ENCODE measurements at regions not wholly inside any gene's neighbourhood (a gene's known extent, or its start where the extent isn't known, plus 50 kb on each side); places are given as distances from the start of the nearest gene placed in this dataset.
A peak's percentile ranks its signal among the peaks of the same experiment; 100 is the strongest.

GRCh38 chr1:108041360-108042142, 76.6 kb upstream of the VAV3 start:
- H3K4me3 ChIP-seq (ENCODE audit: low read length), result no peak overlapping the region
- H4K20me1 ChIP-seq (ENCODE audit: control insufficient read depth, insufficient read depth, low read depth, low read length), result no peaks in the 10 kb centered on the region
- H3K4me1 ChIP-seq (ENCODE audit: control insufficient read depth, low read length), result peaks cover 23% of the 10 kb centered on the region
- no peak for TF ChIP-seq EZH2phosphoT487 (IDR thresholded peaks at IDR 0.05; ENCODE audit: borderline replicate concordance, low read length)
- TF ChIP-seq, protein P1, sequence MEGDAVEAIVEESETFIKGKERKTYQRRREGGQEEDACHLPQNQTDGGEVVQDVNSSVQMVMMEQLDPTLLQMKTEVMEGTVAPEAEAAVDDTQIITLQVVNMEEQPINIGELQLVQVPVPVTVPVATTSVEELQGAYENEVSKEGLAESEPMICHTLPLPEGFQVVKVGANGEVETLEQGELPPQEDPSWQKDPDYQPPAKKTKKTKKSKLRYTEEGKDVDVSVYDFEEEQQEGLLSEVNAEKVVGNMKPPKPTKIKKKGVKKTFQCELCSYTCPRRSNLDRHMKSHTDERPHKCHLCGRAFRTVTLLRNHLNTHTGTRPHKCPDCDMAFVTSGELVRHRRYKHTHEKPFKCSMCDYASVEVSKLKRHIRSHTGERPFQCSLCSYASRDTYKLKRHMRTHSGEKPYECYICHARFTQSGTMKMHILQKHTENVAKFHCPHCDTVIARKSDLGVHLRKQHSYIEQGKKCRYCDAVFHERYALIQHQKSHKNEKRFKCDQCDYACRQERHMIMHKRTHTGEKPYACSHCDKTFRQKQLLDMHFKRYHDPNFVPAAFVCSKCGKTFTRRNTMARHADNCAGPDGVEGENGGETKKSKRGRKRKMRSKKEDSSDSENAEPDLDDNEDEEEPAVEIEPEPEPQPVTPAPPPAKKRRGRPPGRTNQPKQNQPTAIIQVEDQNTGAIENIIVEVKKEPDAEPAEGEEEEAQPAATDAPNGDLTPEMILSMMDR (IDR thresholded peaks at IDR 0.05; ENCODE audit: low read depth, low read length, poor library complexity, severe bottlenecking), result no peak
- no peaks in the 10 kb centered on the region for H3K9me3 ChIP-seq (ENCODE audit: control insufficient read depth, insufficient read depth, low read length)
- no peaks in the 10 kb centered on the region for H3K27me3 ChIP-seq (ENCODE audit: control insufficient read depth, low read length)
- H3K9me2 ChIP-seq (replicated peaks; ENCODE audit: control insufficient read depth, low read length), result no peaks in the 10 kb centered on the region
- no peaks in the 10 kb centered on the region for H3F3A ChIP-seq (ENCODE audit: control insufficient read depth, insufficient read depth)
- peak overlapping the region; percentile 31 for H3K4me2 ChIP-seq (ENCODE audit: low read length)
- H3K36me3 ChIP-seq (ENCODE audit: control insufficient read depth, low read length), result no peaks in the 10 kb centered on the region
- no peak overlapping the region for H3K27ac ChIP-seq (ENCODE audit: low read depth, low read length)
- no peaks in the 10 kb centered on the region for H3K79me2 ChIP-seq (ENCODE audit: control insufficient read depth, low read length)

DNA sequence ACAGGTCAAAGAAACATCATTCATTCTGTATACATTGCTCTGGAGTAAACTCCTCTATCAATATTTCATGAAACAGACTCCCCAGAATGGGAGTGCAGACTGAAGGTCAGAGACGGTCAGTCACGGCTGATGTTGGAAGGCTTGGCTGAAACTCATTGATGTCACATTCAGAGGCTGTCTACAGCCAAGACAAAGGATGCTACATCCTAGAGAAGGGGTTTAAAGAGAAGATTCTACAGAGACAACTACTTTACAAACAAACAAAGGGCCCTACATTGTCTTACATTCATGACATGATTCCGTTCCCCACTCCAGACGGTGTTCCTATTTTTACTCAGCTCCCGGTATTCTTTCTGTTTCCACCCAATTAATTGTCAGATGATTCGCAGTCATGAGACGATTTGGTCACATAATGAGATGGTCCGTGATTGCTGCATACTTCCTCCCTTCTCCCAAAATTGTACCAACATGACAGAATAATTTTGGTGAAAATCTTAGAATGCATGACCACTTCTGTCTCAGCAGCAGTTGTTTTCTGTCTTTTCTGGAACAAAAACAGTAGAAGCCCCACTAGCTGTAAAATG, 73.8 kb upstream of the VAV3 start:
- no peaks in the 10 kb centered on the region for H3K79me2 ChIP-seq (ENCODE audit: control insufficient read depth, low read length)
- no peak overlapping the region for H3K27ac ChIP-seq (ENCODE audit: low read depth, low read length)
- no peak overlapping the region for H3K4me3 ChIP-seq (ENCODE audit: low read length)
- no peaks in the 10 kb centered on the region for H4K20me1 ChIP-seq (ENCODE audit: control insufficient read depth, insufficient read depth, low read depth, low read length)
- TF ChIP-seq EZH2phosphoT487 (IDR thresholded peaks at IDR 0.05; ENCODE audit: borderline replicate concordance, low read length), result no peak
- TF ChIP-seq, protein P1 (IDR thresholded peaks at IDR 0.05; ENCODE audit: low read depth, low read length, poor library complexity, severe bottlenecking), result no peak
- H3F3A ChIP-seq (ENCODE audit: control insufficient read depth, insufficient read depth), result no peaks in the 10 kb centered on the region
- no peak overlapping the region for H3K4me2 ChIP-seq (ENCODE audit: low read length)
- no peaks in the 10 kb centered on the region for H3K36me3 ChIP-seq (ENCODE audit: control insufficient read depth, low read length)
- H3K9me2 ChIP-seq (replicated peaks; ENCODE audit: control insufficient read depth, low read length), result no peaks in the 10 kb centered on the region
- H3K9me3 ChIP-seq (ENCODE audit: control insufficient read depth, insufficient read depth, low read length), result no peaks in the 10 kb centered on the region
- H3K4me1 ChIP-seq (ENCODE audit: control insufficient read depth, low read length), result peaks cover 15% of the 10 kb centered on the region
- no peaks in the 10 kb centered on the region for H3K27me3 ChIP-seq (ENCODE audit: control insufficient read depth, low read length)

GRCh38 chr1:108036796-108037562, 72.0 kb upstream of the VAV3 start:
- H3K9me3 ChIP-seq (ENCODE audit: control insufficient read depth, insufficient read depth, low read length), result no peaks in the 10 kb centered on the region
- H3K9me2 ChIP-seq (replicated peaks; ENCODE audit: control insufficient read depth, low read length), result no peaks in the 10 kb centered on the region
- peaks cover 9% of the 10 kb centered on the region for H3K4me1 ChIP-seq (ENCODE audit: control insufficient read depth, low read length)
- H3K36me3 ChIP-seq (ENCODE audit: control insufficient read depth, low read length), result no peaks in the 10 kb centered on the region
- H4K20me1 ChIP-seq (ENCODE audit: control insufficient read depth, insufficient read depth, low read depth, low read length), result no peaks in the 10 kb centered on the region
- H3K27me3 ChIP-seq (ENCODE audit: control insufficient read depth, low read length), result no peaks in the 10 kb centered on the region
- no peaks in the 10 kb centered on the region for H3F3A ChIP-seq (ENCODE audit: control insufficient read depth, insufficient read depth)
- no peak for TF ChIP-seq EZH2phosphoT487 (IDR thresholded peaks at IDR 0.05; ENCODE audit: borderline replicate concordance, low read length)
- TF ChIP-seq, protein P1 (IDR thresholded peaks at IDR 0.05; ENCODE audit: low read depth, low read length, poor library complexity, severe bottlenecking), result no peak
- H3K4me2 ChIP-seq (ENCODE audit: low read length), result no peak overlapping the region
- H3K4me3 ChIP-seq (ENCODE audit: low read length), result no peak overlapping the region
- no peaks in the 10 kb centered on the region for H3K79me2 ChIP-seq (ENCODE audit: control insufficient read depth, low read length)
- H3K27ac ChIP-seq (ENCODE audit: low read depth, low read length), result no peak overlapping the region

All from DOHH2 (cell line).